HCT116 (cell line): ENCODE measurements at regions not wholly inside any gene's neighbourhood (a gene's known extent, or its start where the extent isn't known, plus 50 kb on each side); places are given as distances from the start of the nearest gene placed in this dataset.

Source experiments
- ATAC-seq: fragments of 200-7000 bp; cut with Tn5 transposase; 2 replicates; pipeline ENCODE4 v1.9.1; 2020; ENCODE audit warnings: mild to moderate bottlenecking, moderate library complexity
- BruUV-seq: library from RNA; stranded (reverse); fragments of 400-500 nt; replicated peaks from 2 replicates; lab custom pipeline; 2021; lab: Mats Ljungman, UMichigan
- CTCF ChIA-PET: fragments of 300-600 bp; sonication (Branson Sonifier 250); formaldehyde crosslinking; loops from one replicate; lab custom pipeline; 2021; ENCODE audit warnings: antibody characterized with exemption; lab: Charles Lee
- POLR2A ChIA-PET: fragments of 300-600, 350-600 bp; sonication (Branson Sonifier 250); formaldehyde crosslinking; loops from one replicate; lab custom pipeline; 2021; ENCODE audit warnings: antibody characterized with exemption; lab: Charles Lee
- RAD21 ChIA-PET, 2 experiments: fragments of 300-600 bp; sonication (Branson Sonifier 250); formaldehyde crosslinking; loops; one replicate each; lab custom pipeline; 2023; ENCODE audit warnings: low total read pairs in 2 of 2; ENCODE audit not compliant: uncharacterized antibody in 2 of 2, unreplicated experiment in 2 of 2, low non-redundant PET in 1 of 2; lab: Charles Lee
- DNase-seq: peaks from one replicate; pipeline ENCODE4 v3.0.0-alpha.2; 2010; ENCODE audit warnings: low read depth, low spot score
- H2AFZ ChIP-seq: fragments of 200-600 bp; shearing (Covaris generic), sonication (generic); 2 replicates; pipeline ENCODE4 v1.6.1; 2017; ENCODE audit warnings: low read depth, mixed run types, mixed read lengths, antibody characterized with exemption, low read length; ENCODE audit not compliant: poor library complexity, severe bottlenecking
- H3K27ac ChIP-seq: 2 replicates; pipeline ENCODE4 v1.5.1; 2012; ENCODE audit warnings: low read depth, low read length
- H3K27me3 ChIP-seq: fragments of 200-600 bp; sonication (generic); 2 replicates; pipeline ENCODE4 v1.6.1; 2016; ENCODE audit warnings: mixed run types, low read length, mixed read lengths; ENCODE audit not compliant: insufficient read depth
- H3K36me3 ChIP-seq, 2 experiments: fragments of 200-500 bp in 1 of 2; fragments of 200-600 bp in 1 of 2; sonication (Bioruptor generic) in 1 of 2; sonication (generic) in 1 of 2; 2 replicates each; pipeline versions ENCODE4 v1.5.1 to v1.6.1; 2014 to 2016; ENCODE audit warnings: low read length in 2 of 2, inconsistent platforms in 1 of 2, mixed read lengths in 1 of 2, mixed run types in 1 of 2; ENCODE audit not compliant: insufficient read depth in 2 of 2, control insufficient read depth in 1 of 2
- H3K4me1 ChIP-seq, 2 experiments: fragments of 200-600 bp in 1 of 2; sonication (generic) in 1 of 2; 2 replicates each; pipeline versions ENCODE4 v1.5.1 to v1.6.1; 2012 to 2017; ENCODE audit warnings: low read length in 2 of 2, inconsistent platforms in 1 of 2, mild to moderate bottlenecking in 1 of 2, mixed read lengths in 1 of 2, mixed run types in 1 of 2, moderate library complexity in 1 of 2; ENCODE audit not compliant: insufficient read depth in 2 of 2, control insufficient read depth in 1 of 2
- H3K4me2 ChIP-seq: fragments of 200-600 bp; sonication (generic); 2 replicates; pipeline ENCODE4 v1.6.1; 2017; ENCODE audit warnings: mixed run types, low read length, mixed read lengths
- H3K4me3 ChIP-seq, 2 experiments: fragments of 200-600 bp in 1 of 2; sonication (generic) in 1 of 2; replicated peaks in 1 of 2; 2 replicates each; pipeline ENCODE4 v1.5.1; 2011 to 2016; ENCODE audit warnings: low read length in 2 of 2, control low read depth in 1 of 2, low read depth in 1 of 2, mild to moderate bottlenecking in 1 of 2, mixed read lengths in 1 of 2, mixed run types in 1 of 2
- H3K79me2 ChIP-seq: fragments of 200-600 bp; sonication (generic); 2 replicates; pipeline ENCODE4 v1.6.1; 2017; ENCODE audit warnings: mild to moderate bottlenecking, mixed run types, low read length, moderate library complexity, mixed read lengths; ENCODE audit not compliant: insufficient read depth
- H3K9ac ChIP-seq: fragments of 200-600 bp; sonication (generic); 2 replicates; pipeline ENCODE4 v1.6.1; 2016; ENCODE audit warnings: low read length, mixed read lengths
- H3K9me2 ChIP-seq: fragments of 200-600 bp; sonication (generic), shearing (Covaris generic); 2 replicates; pipeline ENCODE4 v1.6.1; 2017; ENCODE audit warnings: mixed run types, mild to moderate bottlenecking, moderate library complexity; ENCODE audit not compliant: insufficient read depth
- H3K9me3 ChIP-seq, 2 experiments: fragments of 200-500 bp in 1 of 2; fragments of 200-600 bp in 1 of 2; sonication (Bioruptor generic) in 1 of 2; sonication (generic) in 1 of 2; 2 replicates each; pipeline ENCODE4 v1.6.1; 2014 to 2017; ENCODE audit warnings: low read length in 2 of 2, mixed read lengths in 2 of 2, inconsistent platforms in 1 of 2, low read depth in 1 of 2, mild to moderate bottlenecking in 1 of 2, mixed run types in 1 of 2, moderate library complexity in 1 of 2; ENCODE audit not compliant: control insufficient read depth in 1 of 2, insufficient read depth in 1 of 2
- H4K20me1 ChIP-seq: fragments of 200-600 bp; sonication (generic), shearing (Covaris generic); 2 replicates; pipeline ENCODE4 v1.6.1; 2017; ENCODE audit warnings: mixed run types, mild to moderate bottlenecking, moderate library complexity; ENCODE audit not compliant: insufficient read depth
- CBX3 ChIP-seq: IDR thresholded peaks from 2 replicates; pipeline ENCODE4 v1.6.1; 2012; ENCODE audit warnings: low read depth
- CTCF ChIP-seq, 3 experiments: fragments of 200-600 bp in 1 of 3; sonication (generic) in 1 of 3; IDR thresholded peaks in 2 of 3; conservative IDR thresholded peaks in 1 of 3; 2 replicates each; pipeline ENCODE4 v1.5.1; 2012 to 2017; ENCODE audit warnings: low read depth in 2 of 3, low read length in 2 of 3, antibody characterized with exemption in 1 of 3, borderline replicate concordance in 1 of 3, control low read depth in 1 of 3, mild to moderate bottlenecking in 1 of 3, mixed read lengths in 1 of 3, mixed run types in 1 of 3, moderate library complexity in 1 of 3; ENCODE audit not compliant: insufficient read depth in 1 of 3
- EGR1 ChIP-seq: IDR thresholded peaks from 2 replicates; pipeline ENCODE4 v1.6.1; 2012; ENCODE audit warnings: low read depth
- ELF1 ChIP-seq: IDR thresholded peaks from 2 replicates; pipeline ENCODE4 v1.6.1; 2012; ENCODE audit warnings: low read depth, borderline replicate concordance
- EZH2 ChIP-seq: fragments of 200-600 bp; sonication (generic); IDR thresholded peaks from 2 replicates; pipeline ENCODE4 v1.6.1; 2017; ENCODE audit warnings: antibody characterized with exemption, mixed run types
- EZH2phosphoT487 ChIP-seq: fragments of 200-600 bp; IDR thresholded peaks from 2 replicates; pipeline ENCODE4 v1.6.1; 2018; ENCODE audit warnings: antibody characterized with exemption, borderline replicate concordance
- FOSL1 ChIP-seq: IDR thresholded peaks from 2 replicates; pipeline ENCODE4 v1.6.1; 2012; ENCODE audit warnings: low read depth
- JUND ChIP-seq: IDR thresholded peaks from 2 replicates; pipeline ENCODE4 v1.6.1; 2012
- MAX ChIP-seq: IDR thresholded peaks from 2 replicates; pipeline ENCODE4 v1.6.1; 2012
- RAD21 ChIP-seq: IDR thresholded peaks from 2 replicates; pipeline ENCODE4 v1.6.1; 2012; ENCODE audit warnings: low read depth, mild to moderate bottlenecking
- REST ChIP-seq: IDR thresholded peaks from 2 replicates; pipeline ENCODE4 v1.6.1; 2012; ENCODE audit warnings: low read depth
- SIN3A ChIP-seq: IDR thresholded peaks from 2 replicates; pipeline ENCODE4 v1.6.1; 2012; ENCODE audit warnings: low read depth
- SP1 ChIP-seq: IDR thresholded peaks from 2 replicates; pipeline ENCODE4 v1.6.1; 2012; ENCODE audit warnings: low read depth
- SRF ChIP-seq: IDR thresholded peaks from 2 replicates; pipeline ENCODE4 v1.6.1; 2012; ENCODE audit warnings: low read depth
- TCF7L2 ChIP-seq: IDR thresholded peaks from 2 replicates; pipeline ENCODE4 v1.7.0; 2011; ENCODE audit warnings: borderline replicate concordance, inconsistent platforms; ENCODE audit not compliant: insufficient read depth, insufficient read length; ENCODE audit errors: extremely low read depth
- YY1 ChIP-seq: IDR thresholded peaks from 2 replicates; pipeline ENCODE4 v1.6.1; 2011; ENCODE audit warnings: low read length, low read depth, moderate library complexity, mild to moderate bottlenecking; ENCODE audit not compliant: insufficient replicate concordance; ENCODE audit errors: extremely low read depth
- ZFX ChIP-seq: fragments of 450-650 bp; IDR thresholded peaks from 2 replicates; pipeline ENCODE4 v1.6.1; 2017
- ZNF274 ChIP-seq: fragments of 200-500 bp; sonication (Bioruptor generic); IDR thresholded peaks from 2 replicates; pipeline ENCODE4 v1.6.1; 2014; ENCODE audit warnings: mild to moderate bottlenecking, low read depth, low read length, inconsistent platforms
- intact Hi-C: fragments of 100-400 bp; cut with micrococcal nuclease; formaldehyde crosslinking; loops from 2 replicates; pipeline ENCODE4 v1.10.0; 2022

GRCh38 chr10:123378302-123378701 lies 224.1 kb downstream of the BUB3 start:
- POLR2A ChIA-PET: no interaction called here

More at GRCh38 chr10:123378302-123378701, 224.1 kb downstream of the BUB3 start:
- Histone ChIP-seq H3K4me3 (no peak overlapping the region), H3K9me3 (no peaks in the 10 kb centered on the region), H3K27me3 (no peaks in the 10 kb centered on the region), H4K20me1 (no peaks in the 10 kb centered on the region), H3K79me2 (no peaks in the 10 kb centered on the region), H3K27ac (no peak overlapping the region), H3K4me2 (no peak overlapping the region), H3K9ac (no peak overlapping the region), H2AFZ (no peak overlapping the region), H3K4me1 (no peaks in the 10 kb centered on the region), H3K36me3 (no peaks in the 10 kb centered on the region), H3K9me2 (no peaks in the 10 kb centered on the region; the same call in 1 of the 2 replicates)
- DNase-seq: no peak
- TF ChIP-seq ZNF274 (no peak), EZH2phosphoT487 (no peak), FOSL1 (no peak), EGR1 (no peak), RAD21 (no peak), JUND (no peak), CBX3 (no peak), SIN3A (no peak), ELF1 (no peak), YY1 (no peak), MAX (no peak), SRF (no peak), CTCF (IDR thresholded peaks at IDR 0.05 in 2 of 3, conservative IDR thresholded peaks at IDR 0.05 in 1 of 3; ENCODE audit: borderline replicate concordance in 1 of 3, insufficient read depth in 1 of 3, low read depth in 2 of 3, low read length in 2 of 3) (no peak), SP1 (no peak), EZH2 (no peak), REST (no peak), ZFX (no peak), TCF7L2 (no peak)
- intact Hi-C loops: no loop called here
- ChIA-PET RAD21 (no interaction called here), CTCF (interaction anchor here (3.3 kb wide), 1 partner anchor 246 kb away, joined by 15 read pairs; no protein-coding TSS in a partner anchor)
- ATAC-seq: no peak
- no TSS peak for BruUV-seq
